ENCODE measurements at regions not wholly inside any gene's neighbourhood (a gene's known extent, or its start where the extent isn't known, plus 50 kb on each side); places are given as distances from the start of the nearest gene placed in this dataset.

DNA sequence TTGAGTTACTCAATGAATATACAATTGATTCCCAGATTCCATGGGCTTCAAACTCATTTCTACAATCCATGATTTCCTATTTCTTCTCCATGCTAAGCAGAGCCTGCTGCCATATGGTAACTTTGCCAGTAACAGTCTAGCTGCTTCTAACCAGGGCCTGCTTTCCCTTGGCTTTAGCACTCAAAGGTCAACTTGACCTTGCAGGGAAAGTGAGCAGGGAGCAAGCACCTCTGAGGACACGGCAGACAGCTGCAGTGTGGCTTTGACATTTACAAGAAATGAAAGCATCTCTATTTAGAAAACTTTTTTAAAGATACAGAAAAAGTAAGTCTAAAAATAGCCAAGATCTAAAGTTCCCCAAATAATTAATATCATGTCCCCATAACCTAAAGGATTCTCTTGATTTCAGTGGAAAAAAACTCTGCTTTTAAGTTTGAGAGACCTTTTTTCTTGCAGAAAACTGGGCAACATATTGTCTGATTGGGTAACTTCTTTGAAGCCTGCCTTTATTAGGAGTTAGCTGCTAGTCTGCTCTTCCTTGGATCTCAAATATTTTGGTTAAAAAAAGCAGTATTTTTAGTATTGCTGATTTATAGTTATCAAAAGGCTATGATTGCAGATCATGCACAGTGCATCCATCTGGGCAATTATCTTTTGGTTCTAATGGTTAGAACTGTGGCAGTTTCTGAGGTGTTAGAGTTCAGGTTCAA is 257.9 kb downstream of the AHR start:
- no peak for TF ChIP-seq CTCF (IDR thresholded peaks at IDR 0.05)
- TF ChIP-seq POLR2A (IDR thresholded peaks at IDR 0.05): no peak
- 25 to 31% methylated on average over 1 of the region's 1 CpG for WGBS, 2 donors
- ATAC-seq (no peak), DNase-seq (no peak)
- no peak overlapping the region for H3K4me3 ChIP-seq
- peak overlapping the region in 2 of 4 donors; percentile 43 to 75 for H3K27ac ChIP-seq
- no peaks in the 10 kb centered on the region for H3K36me3 ChIP-seq (replicated peaks in 1 of 2; ENCODE audit: insufficient read depth in 1 of 2, low read depth in 2 of 2)
- no peaks in the 10 kb centered on the region for H3K9me3 ChIP-seq
- peaks cover 20% of the 10 kb centered on the region for H3K4me1 ChIP-seq
- H3K27me3 ChIP-seq: no peaks in the 10 kb centered on the region
- intact Hi-C loops (cut with DNase I): no loop called here

GRCh38 chr7:17557251-17557671 is 258.8 kb downstream of the AHR start:
- Histone ChIP-seq H3K27ac (peak overlapping the region in 2 of 4 donors; percentile 7 to 75), H3K36me3 (replicated peaks in 1 of 2; ENCODE audit: insufficient read depth in 1 of 2, low read depth in 2 of 2) (no peaks in the 10 kb centered on the region), H3K9me3 (no peaks in the 10 kb centered on the region), H3K4me1 (peaks cover 20% of the 10 kb centered on the region), H3K4me3 (no peak overlapping the region), H3K27me3 (no peaks in the 10 kb centered on the region)
- intact Hi-C loops (cut with DNase I): no loop called here
- 51 to 69% methylated on average over 1 of the region's 1 CpG for WGBS, 2 donors
- ATAC-seq (peak; percentile 55), DNase-seq (no peak)
- TF ChIP-seq POLR2A (IDR thresholded peaks at IDR 0.05) (no peak), CTCF (IDR thresholded peaks at IDR 0.05) (no peak)

GRCh38 chr7:17558135-17558534 is 259.7 kb downstream of the AHR start:
- DNase-seq (no peak), ATAC-seq (peak; percentile 24)
- peaks cover 20% of the 10 kb centered on the region for H3K4me1 ChIP-seq
- no peaks in the 10 kb centered on the region for H3K9me3 ChIP-seq
- H3K36me3 ChIP-seq (replicated peaks in 1 of 2; ENCODE audit: insufficient read depth in 1 of 2, low read depth in 2 of 2): no peaks in the 10 kb centered on the region
- no peak for TF ChIP-seq CTCF (IDR thresholded peaks at IDR 0.05)
- TF ChIP-seq POLR2A (IDR thresholded peaks at IDR 0.05): no peak
- WGBS, 2 donors: 48 to 54% methylated on average over 4 of the region's 4 CpGs
- no peak overlapping the region for H3K4me3 ChIP-seq
- peak overlapping the region in 3 of 4 donors; percentile 22 to 75 (median 41) for H3K27ac ChIP-seq
- intact Hi-C loops (cut with DNase I): no loop called here
- H3K27me3 ChIP-seq: no peaks in the 10 kb centered on the region

- Histone ChIP-seq H3K4me1 (peaks cover 20% of the 10 kb centered on the region), H3K9me3 (no peaks in the 10 kb centered on the region), H3K36me3 (replicated peaks in 1 of 2; ENCODE audit: insufficient read depth in 1 of 2, low read depth in 2 of 2) (no peaks in the 10 kb centered on the region), H3K27me3 (no peaks in the 10 kb centered on the region), H3K27ac (peak overlapping the region in 3 of 4 donors; percentile 22 to 75 (median 41)), H3K4me3 (no peak overlapping the region)
- DNase-seq (no peak), ATAC-seq (peak; percentile 51)
- intact Hi-C loops (cut with DNase I): no loop called here
- WGBS, 2 donors: 40 to 51% methylated on average over 4 of the region's 4 CpGs
- TF ChIP-seq CTCF (IDR thresholded peaks at IDR 0.05) (no peak), POLR2A (IDR thresholded peaks at IDR 0.05) (no peak)
Measured at GRCh38 chr7:17558558-17559332, 260.3 kb downstream of the AHR start.
